T-cell (primary cell): ENCODE measurements at regions not wholly inside any gene's neighbourhood (a gene's known extent, or its start where the extent isn't known, plus 50 kb on each side); places are given as distances from the start of the nearest gene placed in this dataset.

Source experiments
- ATAC-seq, 4 experiments: fragments of 200-7000 bp in 3 of 4; fragments of 150-1000 bp in 1 of 4; cut with Tn5 transposase; replicated peaks in 1 of 4; 1 replicate in 3 of 4; 2 replicates in 1 of 4; pipeline ENCODE4 v1.10.0; 2021; ENCODE audit warnings: moderate library complexity in 3 of 4, mild to moderate bottlenecking in 2 of 4, moderate number of reproducible peaks in 1 of 4
- CTCF ChIA-PET, 2 donors: fragments of 300-600 bp; sonication (Branson Sonifier 250); formaldehyde crosslinking; loops; one replicate each; lab custom pipeline; 2022; ENCODE audit warnings: antibody characterized with exemption in 2 of 2; lab: Charles Lee
- POLR2A ChIA-PET, 2 donors: fragments of 300-600 bp; sonication (Branson Sonifier 250); formaldehyde crosslinking; loops; one replicate each; lab custom pipeline; 2022; ENCODE audit warnings: antibody characterized with exemption in 2 of 2; lab: Charles Lee
- DNase-seq, 35 experiments: peaks; one replicate each; pipeline versions ENCODE4 v3.0.0 to v3.0.0-alpha.2; 2013 to 2023
- H3K27ac ChIP-seq: one replicate; pipeline ENCODE4 v1.5.1; 2013; ENCODE audit warnings: low read length
- H3K27me3 ChIP-seq, 2 experiments: replicated peaks in 1 of 2; 1 replicate in 1 of 2; 2 replicates in 1 of 2; pipeline versions ENCODE4 v1.6.1 to v1.7.0; 2013; ENCODE audit warnings: low read length in 1 of 2, mixed read lengths in 1 of 2; ENCODE audit not compliant: control insufficient read depth in 2 of 2, insufficient read depth in 2 of 2; ENCODE audit errors: extremely low read depth in 1 of 2
- H3K36me3 ChIP-seq, 2 donors: 1 replicate in 1 of 2; 2 replicates in 1 of 2; pipeline versions ENCODE4 v1.6.1 to v1.7.0; 2013; ENCODE audit warnings: low read length in 1 of 2; ENCODE audit not compliant: control insufficient read depth in 2 of 2, insufficient read depth in 1 of 2; ENCODE audit errors: extremely low read depth in 1 of 2
- H3K4me1 ChIP-seq, 2 experiments: 1 replicate in 1 of 2; 2 replicates in 1 of 2; pipeline versions ENCODE4 v1.6.1 to v1.7.0; 2013; ENCODE audit warnings: low read length in 2 of 2, mixed read lengths in 1 of 2; ENCODE audit not compliant: insufficient read depth in 2 of 2, control insufficient read depth in 1 of 2; ENCODE audit errors: extremely low read depth in 1 of 2
- H3K4me3 ChIP-seq, 2 donors: 1 replicate in 1 of 2; 2 replicates in 1 of 2; pipeline versions ENCODE4 v1.5.1 to v1.7.0; 2013; ENCODE audit warnings: mild to moderate bottlenecking in 2 of 2, low read length in 1 of 2, moderate library complexity in 1 of 2; ENCODE audit not compliant: control insufficient read depth in 1 of 2; ENCODE audit errors: extremely low read depth in 1 of 2
- H3K9me3 ChIP-seq: 2 replicates; pipeline ENCODE4 v1.7.0; 2013
- H3K27ac Mint-ChIP-seq, 2 donors: one replicate each; pipeline ENCODE4 v1.8.0; 2020 to 2021; ENCODE audit warnings: mild to moderate bottlenecking in 2 of 2, mixed read lengths in 2 of 2
- H3K27me3 Mint-ChIP-seq, 2 donors: one replicate each; pipeline ENCODE4 v1.8.0; 2021 to 2022; ENCODE audit warnings: mixed read lengths in 2 of 2
- H3K36me3 Mint-ChIP-seq: one replicate; pipeline ENCODE4 v1.8.0; 2021; ENCODE audit warnings: mixed read lengths
- H3K4me1 Mint-ChIP-seq, 3 donors: one replicate each; pipeline ENCODE4 v1.8.0; 2020 to 2022; ENCODE audit warnings: mixed read lengths in 3 of 3, mild to moderate bottlenecking in 1 of 3
- H3K4me3 Mint-ChIP-seq, 3 donors: one replicate each; pipeline ENCODE4 v1.8.0; 2020 to 2022; ENCODE audit warnings: mild to moderate bottlenecking in 3 of 3, mixed read lengths in 3 of 3, moderate library complexity in 3 of 3
- H3K9me3 Mint-ChIP-seq, 3 donors: one replicate each; pipeline ENCODE4 v1.8.0; 2020 to 2022; ENCODE audit warnings: mixed read lengths in 3 of 3
- WGBS: methylation state at CpG from one replicate; pipeline ENCODE4 v1.1.5; 2013; ENCODE audit warnings: missing lambda C conversion rate; ENCODE audit not compliant: insufficient coverage; 5-methylcytosine and 5-hydroxymethylcytosine counted together

- Histone ChIP-seq H3K4me1 (no peaks in the 10 kb centered on the region), H3K27ac (no peak overlapping the region), H3K9me3 (no peaks in the 10 kb centered on the region), H3K4me3 (no peak overlapping the region), H3K27me3 (no peaks in the 10 kb centered on the region), H3K36me3 (no peaks in the 10 kb centered on the region)
- no CpG with 5 or more reads among the region's 3 CpGs for WGBS
- no peaks in the 10 kb centered on the region for H3K36me3 Mint-ChIP-seq
- CTCF ChIA-PET = no interaction called here
- POLR2A ChIA-PET = no interaction called here
- no peak for DNase-seq
- H3K27ac Mint-ChIP-seq = no peak overlapping the region
- no peaks in the 10 kb centered on the region for H3K4me1 Mint-ChIP-seq
- ATAC-seq = no peak
- no peak overlapping the region for H3K4me3 Mint-ChIP-seq
- peaks cover 0 to 13% of the 10 kb centered on the region in 2 donors for H3K27me3 Mint-ChIP-seq
- H3K9me3 Mint-ChIP-seq = no peaks in the 10 kb centered on the region
Observed at GRCh38 chr15:95350908-95351307, 979.6 kb upstream of the NR2F2 start.

DNA sequence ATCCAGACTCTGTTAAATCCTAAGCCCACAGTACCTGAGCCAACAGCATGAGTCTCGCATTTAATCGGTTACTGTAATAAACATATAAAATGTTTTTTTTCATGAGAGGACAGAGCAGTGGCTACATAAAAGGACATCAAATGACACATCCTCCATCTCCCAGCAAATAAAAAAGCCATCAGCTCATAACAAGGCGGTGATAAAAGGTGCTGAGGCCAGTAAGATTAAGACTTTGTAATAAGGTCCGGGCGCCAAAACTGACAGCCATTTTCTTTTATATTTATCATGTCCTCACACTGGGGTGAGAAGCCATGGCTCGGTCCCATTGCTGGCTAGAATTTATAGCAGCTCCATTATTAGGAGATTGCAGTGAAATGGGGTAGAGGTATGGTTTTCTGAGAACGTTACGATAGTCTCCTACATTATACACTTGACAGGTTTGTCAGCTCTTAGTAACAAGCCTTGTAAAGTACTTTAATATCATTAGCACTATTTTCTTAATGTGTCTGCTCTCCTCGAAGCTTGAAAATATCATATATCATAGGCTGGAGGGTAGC, 977.8 kb upstream of the NR2F2 start:
- DNase-seq (no peak), ATAC-seq (no peak)
- no CpG with 5 or more reads among the region's 9 CpGs for WGBS
- Histone ChIP-seq H3K9me3 (no peaks in the 10 kb centered on the region), H3K4me1 (no peaks in the 10 kb centered on the region), H3K36me3 (no peaks in the 10 kb centered on the region), H3K27ac (no peak overlapping the region), H3K27me3 (no peaks in the 10 kb centered on the region), H3K4me3 (no peak overlapping the region)
- CTCF ChIA-PET = no interaction called here
- Mint-ChIP-seq H3K27ac (no peak overlapping the region), H3K4me1 (no peaks in the 10 kb centered on the region), H3K4me3 (no peak overlapping the region), H3K36me3 (no peaks in the 10 kb centered on the region), H3K27me3 (peaks cover 6 to 21% of the 10 kb centered on the region in 2 donors), H3K9me3 (peaks cover 0 to 4% (median 0%) of the 10 kb centered on the region in 3 donors)
- POLR2A ChIA-PET = no interaction called here

DNA sequence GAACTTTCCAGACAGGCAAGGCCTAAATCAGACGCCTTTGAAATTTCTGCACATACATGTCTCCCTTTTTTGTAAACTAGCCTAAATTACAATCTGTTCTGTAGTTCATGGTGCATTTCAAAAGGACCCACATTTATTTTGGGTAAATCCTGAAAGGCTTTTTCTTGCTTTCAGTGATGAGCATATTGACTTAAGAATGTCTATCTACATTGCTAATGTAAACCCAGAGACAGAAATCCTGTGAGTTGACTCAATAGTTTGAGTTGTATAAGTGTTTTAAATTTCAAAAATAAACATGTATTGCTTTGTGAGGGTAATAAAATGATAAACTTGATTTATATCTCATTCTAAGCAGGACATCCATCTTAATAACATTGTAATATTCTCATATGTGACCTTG, 977.0 kb upstream of the NR2F2 start:
- Mint-ChIP-seq H3K27ac (no peak overlapping the region), H3K4me3 (no peak overlapping the region), H3K36me3 (no peaks in the 10 kb centered on the region), H3K4me1 (no peaks in the 10 kb centered on the region), H3K27me3 (peaks cover 6 to 21% of the 10 kb centered on the region in 2 donors), H3K9me3 (peaks cover 0 to 4% (median 0%) of the 10 kb centered on the region in 3 donors)
- Histone ChIP-seq H3K4me3 (no peak overlapping the region), H3K27ac (no peak overlapping the region), H3K36me3 (no peaks in the 10 kb centered on the region), H3K4me1 (no peaks in the 10 kb centered on the region), H3K27me3 (no peaks in the 10 kb centered on the region), H3K9me3 (no peaks in the 10 kb centered on the region)
- POLR2A ChIA-PET = interaction anchor here in 1 of 2 donors (0.7 kb wide), 1 partner anchor 62 kb away, joined by 3 read pairs; no protein-coding TSS in a partner anchor
- no CpG with 5 or more reads among the region's 1 CpG for WGBS
- CTCF ChIA-PET = no interaction called here
- ATAC-seq (no peak), DNase-seq (no peak)

DNA sequence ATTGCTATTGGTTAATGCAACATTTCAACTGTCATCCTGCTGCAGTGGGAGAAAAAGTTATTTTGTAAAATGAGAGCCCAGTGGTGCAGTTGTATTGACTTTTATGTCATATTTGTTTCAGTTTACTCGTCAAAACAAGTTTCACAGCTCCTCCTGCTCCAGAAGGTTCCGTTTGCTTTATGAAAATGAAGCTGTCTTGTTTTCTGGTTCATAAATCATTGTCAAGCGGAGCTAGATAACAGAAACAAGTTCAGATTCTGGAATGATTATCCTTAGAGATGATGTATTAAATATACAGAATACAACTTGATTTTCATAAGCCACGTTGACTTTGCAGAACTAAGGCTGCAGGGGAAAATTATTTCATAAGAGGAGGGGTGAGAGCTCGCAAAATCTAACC, 970.5 kb upstream of the NR2F2 start:
- POLR2A ChIA-PET = interaction anchor here in 1 of 2 donors (0.6 kb wide), 1 partner anchor 642 kb away, joined by 3 read pairs; no protein-coding TSS in a partner anchor
- Histone ChIP-seq H3K27ac (no peak overlapping the region), H3K9me3 (no peaks in the 10 kb centered on the region), H3K4me1 (no peaks in the 10 kb centered on the region), H3K4me3 (no peak overlapping the region), H3K27me3 (no peaks in the 10 kb centered on the region), H3K36me3 (no peaks in the 10 kb centered on the region)
- no peak for DNase-seq
- no peaks in the 10 kb centered on the region for H3K4me1 Mint-ChIP-seq
- H3K36me3 Mint-ChIP-seq = no peaks in the 10 kb centered on the region
- no peak for ATAC-seq
- no peak overlapping the region for H3K27ac Mint-ChIP-seq
- CTCF ChIA-PET = no interaction called here
- H3K27me3 Mint-ChIP-seq = peaks cover 8 to 24% of the 10 kb centered on the region in 2 donors
- peaks cover 7 to 24% (median 11%) of the 10 kb centered on the region in 3 donors for H3K9me3 Mint-ChIP-seq
- no CpG with 5 or more reads among the region's 5 CpGs for WGBS
- no peak overlapping the region for H3K4me3 Mint-ChIP-seq

GRCh38 chr15:95362306-95362705, 968.2 kb upstream of the NR2F2 start:
- CTCF ChIA-PET = no interaction called here
- no peak for ATAC-seq
- H3K27ac ChIP-seq = no peak overlapping the region
- H3K4me1 ChIP-seq = no peaks in the 10 kb centered on the region
- no peak overlapping the region for H3K4me3 ChIP-seq
- no CpG with 5 or more reads among the region's 3 CpGs for WGBS
- Mint-ChIP-seq H3K36me3 (no peaks in the 10 kb centered on the region), H3K9me3 (peaks cover 7 to 24% (median 7%) of the 10 kb centered on the region in 3 donors), H3K4me3 (no peak overlapping the region), H3K27me3 (peaks cover 5 to 23% of the 10 kb centered on the region in 2 donors), H3K4me1 (no peaks in the 10 kb centered on the region), H3K27ac (no peak overlapping the region)
- no peaks in the 10 kb centered on the region for H3K36me3 ChIP-seq
- no peaks in the 10 kb centered on the region for H3K27me3 ChIP-seq
- POLR2A ChIA-PET = no interaction called here
- no peak for DNase-seq
- H3K9me3 ChIP-seq = no peaks in the 10 kb centered on the region

- DNase-seq (no peak), ATAC-seq (no peak)
- no peak overlapping the region for H3K27ac Mint-ChIP-seq
- ChIA-PET POLR2A (interaction anchor here in 1 of 2 donors (0.7 kb wide), 1 partner anchor 1041 kb away, joined by 3 read pairs; no protein-coding TSS in a partner anchor), CTCF (interaction anchor here in 1 of 2 donors (0.6 kb wide), 1 partner anchor 145 kb away, joined by 3 read pairs; no protein-coding TSS in a partner anchor)
- H3K4me1 Mint-ChIP-seq = no peaks in the 10 kb centered on the region
- no peak overlapping the region for H3K27ac ChIP-seq
- no peaks in the 10 kb centered on the region for H3K9me3 ChIP-seq
- H3K9me3 Mint-ChIP-seq = peaks cover 7 to 24% (median 7%) of the 10 kb centered on the region in 3 donors
- H3K4me3 Mint-ChIP-seq = no peak overlapping the region
- no peaks in the 10 kb centered on the region for H3K36me3 Mint-ChIP-seq
- H3K4me3 ChIP-seq = no peak overlapping the region
- WGBS = 78% methylated on average over 3 of the region's 5 CpGs
- no peaks in the 10 kb centered on the region for H3K4me1 ChIP-seq
- H3K27me3 ChIP-seq = no peaks in the 10 kb centered on the region
- peaks cover 3 to 19% of the 10 kb centered on the region in 2 donors for H3K27me3 Mint-ChIP-seq
- no peaks in the 10 kb centered on the region for H3K36me3 ChIP-seq
Observed at GRCh38 chr15:95363646-95364045, 966.9 kb upstream of the NR2F2 start.
